ENCODE measurements at regions not wholly inside any gene's neighbourhood (a gene's known extent, or its start where the extent isn't known, plus 50 kb on each side); places are given as distances from the start of the nearest gene placed in this dataset.
"Not testable (repeated sequence)": the region's sequence is repeated elsewhere in the genome, so short reads cannot be mapped to it uniquely, and the experiment has no call there.

DNA sequence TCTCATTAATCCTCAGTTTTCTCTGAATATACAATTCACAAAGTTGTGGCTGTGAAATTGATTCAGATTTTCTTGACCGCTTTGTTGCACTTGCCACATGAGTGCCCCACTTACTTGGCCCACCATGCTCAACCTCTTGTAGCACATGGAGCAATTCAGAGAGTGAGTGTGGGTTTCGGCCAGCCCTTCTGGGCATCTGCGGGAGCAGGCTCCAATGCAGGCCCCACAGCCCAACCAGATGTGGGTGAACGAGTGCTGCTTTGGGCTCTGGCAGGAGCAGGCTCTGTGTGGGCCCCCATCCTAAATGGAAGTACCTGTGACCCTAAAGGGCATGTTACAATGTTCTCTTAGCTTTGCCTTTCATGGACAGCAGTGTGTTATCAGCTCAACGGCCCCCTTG is 2338.6 kb downstream of the LRRC4C start:
- no peak for DNase-seq

DNA sequence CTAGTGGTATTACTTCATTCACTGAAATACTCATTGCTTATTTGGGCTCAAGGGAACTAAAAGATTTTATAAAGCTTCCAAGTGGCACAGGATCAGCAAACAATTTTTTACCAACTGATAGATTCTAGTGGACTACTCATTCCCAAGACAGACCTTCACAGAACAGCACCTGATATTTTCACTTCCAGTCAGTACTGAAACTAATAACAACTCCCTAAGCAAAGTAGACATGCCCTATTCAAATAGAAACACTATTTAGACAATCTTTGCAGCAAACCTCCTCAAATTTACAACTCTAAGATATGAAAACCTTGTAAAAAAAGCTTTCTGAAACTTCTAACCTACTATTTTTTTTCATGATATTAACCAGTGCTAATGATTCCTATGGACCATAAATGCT is 2345.8 kb downstream of the LRRC4C start:
- no peak for DNase-seq

DNA sequence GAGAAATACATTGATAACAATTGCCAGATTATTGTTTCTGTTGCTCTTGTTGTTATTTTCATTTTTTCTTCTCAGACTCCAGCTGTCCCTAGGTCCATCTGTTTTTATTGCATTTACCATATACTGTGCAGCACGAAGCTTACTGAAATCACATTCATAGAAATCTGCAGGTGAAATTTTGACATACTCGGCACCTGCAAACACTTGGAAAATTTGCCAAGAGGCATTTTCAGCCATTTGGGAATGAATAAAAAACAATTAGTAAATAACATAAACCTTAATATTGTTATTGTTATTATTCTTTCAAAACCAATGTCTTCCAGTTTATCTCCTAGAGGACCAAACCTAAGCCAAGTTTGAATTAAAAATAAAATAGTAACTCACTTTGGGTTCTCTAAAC is 2357.2 kb downstream of the LRRC4C start:
- no peak for DNase-seq

DNA sequence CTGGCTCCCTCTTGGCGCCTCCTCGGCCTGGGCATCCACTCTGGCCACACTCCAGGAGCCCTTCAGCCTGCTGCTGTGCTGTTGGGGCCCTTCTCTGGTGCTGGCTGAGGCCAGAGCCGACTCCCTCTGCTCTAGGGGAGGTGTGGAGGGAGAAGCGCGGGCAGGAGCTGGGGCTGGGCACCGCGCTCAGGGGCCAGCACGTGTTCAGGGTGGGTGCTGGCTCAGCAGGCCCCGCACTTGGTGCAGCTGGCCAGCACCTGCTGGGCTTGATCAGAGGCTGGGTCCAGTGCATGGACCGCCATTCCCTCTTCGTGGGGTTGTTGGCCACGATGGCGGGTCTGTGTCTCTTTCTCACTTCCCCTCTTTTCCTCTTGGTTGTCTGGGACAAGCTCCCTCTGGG is 2381.0 kb downstream of the LRRC4C start:
- DNase-seq, result no peak

DNA sequence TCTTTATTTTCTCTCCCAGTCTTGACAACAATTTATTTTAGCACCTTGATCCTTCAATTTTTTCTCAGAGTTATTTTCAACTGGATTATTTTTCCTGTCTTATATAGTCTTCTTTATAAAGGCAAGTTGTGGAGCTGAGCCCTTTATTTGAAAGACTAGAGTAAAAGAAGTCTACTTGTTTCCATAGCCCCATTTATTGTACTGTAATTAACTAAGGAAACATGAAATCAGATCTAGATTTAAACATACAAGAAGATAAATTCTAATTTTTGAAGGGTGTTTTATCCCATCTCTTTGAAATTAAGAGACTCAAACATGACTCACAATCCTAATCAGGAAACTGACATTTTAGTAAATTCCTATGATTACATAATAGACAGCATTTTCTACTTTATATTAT is 2421.8 kb downstream of the LRRC4C start:
- DNase-seq, result no peak

DNA sequence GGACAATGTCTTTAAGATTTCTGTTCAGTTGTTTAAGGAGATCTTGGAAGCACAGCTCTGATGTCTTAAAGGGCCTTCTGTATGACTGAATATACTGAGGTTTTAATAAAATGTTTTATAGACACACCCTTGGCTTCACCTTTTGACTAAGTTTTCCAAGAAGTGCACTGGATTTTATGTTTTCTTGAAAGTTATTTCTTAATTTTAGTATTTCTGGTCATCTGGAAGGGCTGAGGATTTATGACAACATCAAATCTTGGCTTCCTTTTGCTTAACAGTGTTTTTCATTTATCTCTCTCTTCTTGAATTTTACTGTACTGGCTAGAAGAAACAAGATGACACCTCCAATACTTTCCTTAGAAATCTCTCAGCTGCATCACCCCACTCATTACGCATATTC is 2423.4 kb downstream of the LRRC4C start:
- no peak for DNase-seq

DNA sequence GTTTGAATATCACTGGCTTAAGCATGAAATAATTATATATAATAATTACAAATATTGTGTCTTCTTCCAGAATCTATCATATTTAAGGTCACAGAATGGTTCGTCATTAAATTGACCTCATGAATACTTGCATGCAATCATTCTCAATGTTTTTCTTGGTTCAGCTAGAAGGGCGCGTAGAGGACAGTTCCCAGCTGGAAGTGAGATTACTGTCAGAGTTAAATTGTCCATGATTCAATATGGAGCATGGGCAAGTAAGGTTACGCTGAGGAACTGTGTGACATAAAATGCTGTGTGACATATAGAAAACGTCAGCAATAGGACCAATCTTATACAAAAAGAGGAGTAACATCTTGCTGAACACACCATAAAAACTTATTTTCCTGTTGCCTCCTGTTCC is 2423.5 kb upstream of the RAG2 start:
- no peak for DNase-seq

DNA sequence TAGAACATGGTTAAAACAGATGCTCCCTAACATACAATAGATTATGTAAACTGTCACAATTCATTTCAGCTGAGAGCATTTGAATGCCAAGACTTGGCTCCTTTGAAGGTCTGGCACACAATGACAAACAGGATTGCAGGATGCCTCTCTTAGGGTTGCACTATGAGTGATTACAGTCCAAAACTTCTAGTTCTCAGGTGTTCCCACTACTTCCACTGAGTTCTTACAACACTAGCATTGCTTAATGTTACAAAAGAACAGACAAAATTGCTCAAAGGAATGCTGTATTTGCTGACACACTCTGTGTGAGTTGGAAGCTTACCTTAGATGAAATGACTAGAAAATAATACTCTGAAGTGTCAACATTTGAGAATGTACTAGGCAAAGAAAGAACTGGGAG is 2413.8 kb upstream of the RAG2 start:
- DNase-seq, result no peak

DNA sequence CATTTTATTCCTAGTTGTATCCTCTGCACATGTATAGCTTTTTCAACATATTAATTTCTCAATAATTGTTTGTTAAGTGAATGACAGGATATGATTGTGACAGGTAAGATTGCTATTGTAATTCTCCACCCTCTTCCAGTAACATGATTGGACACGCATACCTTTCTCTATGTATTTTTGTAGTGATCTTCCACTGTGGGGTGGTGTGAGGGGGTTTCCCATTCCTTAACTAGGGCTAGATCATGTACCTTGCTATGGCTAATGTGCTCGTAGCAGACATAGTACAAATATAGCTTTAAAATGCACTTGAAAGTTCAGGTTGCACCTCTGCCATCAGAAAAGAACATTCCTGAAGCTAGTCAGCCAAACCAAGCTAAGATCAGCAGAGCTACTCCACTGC is 2392.8 kb upstream of the RAG2 start:
- no peak for DNase-seq

DNA sequence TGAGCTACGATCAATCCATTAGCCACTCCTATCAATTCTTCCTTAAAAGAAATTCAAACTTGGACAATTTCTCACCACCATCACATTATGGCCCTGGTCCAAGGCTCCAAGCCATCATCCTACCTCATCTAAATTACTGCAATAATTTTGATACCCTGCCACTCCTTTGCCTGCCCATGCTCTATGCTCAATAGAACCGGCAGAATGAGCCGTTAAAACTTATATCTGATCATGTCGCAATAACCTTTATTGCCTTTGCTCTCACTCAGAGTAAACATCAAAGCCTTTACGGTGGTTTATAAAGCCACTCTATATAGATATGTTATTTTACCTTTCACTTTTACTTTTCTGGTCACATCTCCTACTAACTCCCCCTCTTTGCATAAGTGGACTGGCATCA is 2392.1 kb upstream of the RAG2 start:
- DNase-seq, result no peak

DNA sequence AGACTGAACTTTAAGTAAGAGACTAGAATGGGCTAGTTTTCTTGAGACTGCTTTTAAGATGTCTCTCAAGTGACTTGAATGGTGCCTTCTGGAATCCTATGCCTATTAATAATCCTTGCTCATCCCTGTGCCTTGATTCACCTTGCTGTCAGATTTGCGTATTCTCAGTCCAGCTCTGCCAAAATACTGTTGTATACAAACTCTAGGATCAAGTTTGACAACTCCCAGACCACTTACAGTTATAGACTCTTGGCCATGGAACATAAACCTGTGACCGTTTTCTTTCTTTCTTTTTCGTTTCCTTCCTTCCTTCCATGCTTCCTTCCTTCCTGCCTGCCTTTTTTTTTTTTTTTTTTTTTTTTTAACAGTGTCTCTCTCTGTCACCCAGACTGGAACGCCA is 2390.9 kb upstream of the RAG2 start:
- DNase-seq, result no peak

DNA sequence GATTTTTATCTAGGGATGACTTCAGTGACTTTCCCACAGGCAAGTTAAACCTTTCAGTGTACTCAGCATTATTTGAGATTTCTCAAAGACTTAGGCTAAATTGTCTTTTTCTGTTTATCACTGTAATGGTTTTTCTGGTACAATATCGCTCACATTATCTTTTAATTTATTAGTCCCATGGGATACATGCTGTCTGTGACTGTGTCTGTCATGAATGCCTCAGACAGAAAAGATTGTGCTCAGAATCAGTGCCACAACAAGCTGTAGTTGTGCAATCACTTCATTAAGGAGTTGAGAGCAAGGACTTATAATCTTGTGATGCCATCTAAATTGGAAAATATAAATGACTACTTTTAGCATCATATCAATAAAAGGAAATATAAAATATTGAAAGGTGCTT is 2374.2 kb upstream of the RAG2 start:
- no peak for DNase-seq

DNA sequence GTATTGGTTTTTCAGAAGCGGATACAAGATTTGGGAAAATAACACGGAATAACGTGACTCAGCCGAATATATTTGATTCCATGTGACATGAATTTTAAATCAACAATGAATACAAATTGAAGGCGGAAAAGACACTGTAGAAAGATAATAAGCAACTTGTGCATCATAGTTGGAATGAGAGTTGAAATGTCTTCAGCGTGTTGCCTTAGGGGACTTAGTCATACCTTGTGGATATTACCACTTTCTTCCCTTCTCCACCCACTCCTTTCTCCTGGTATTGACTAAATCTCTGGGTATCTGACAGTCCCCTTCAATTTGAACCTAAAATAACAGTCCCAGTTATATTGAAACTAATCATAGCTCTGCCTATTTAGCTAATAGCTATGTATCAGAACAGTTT is 2373.1 kb upstream of the RAG2 start:
- DNase-seq, result no peak

DNA sequence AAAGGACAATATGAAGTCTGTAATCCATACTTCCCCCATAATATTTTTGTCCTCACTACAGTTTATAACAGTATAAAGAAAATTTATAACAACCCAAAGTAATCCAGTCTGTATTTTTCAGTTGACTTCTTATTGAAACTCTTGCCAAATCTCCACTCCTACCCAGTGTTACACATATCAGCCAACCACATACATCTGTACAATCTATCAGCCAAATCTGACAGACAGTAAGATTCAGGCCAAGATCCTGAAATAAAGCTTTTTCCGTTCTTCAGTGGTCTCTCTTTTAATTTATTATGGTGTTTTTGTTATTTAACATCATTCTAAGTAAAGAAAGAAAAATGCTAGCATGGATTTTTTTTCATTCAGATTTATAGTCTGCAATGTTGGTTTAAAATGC is 2370.9 kb upstream of the RAG2 start:
- no peak for DNase-seq

DNA sequence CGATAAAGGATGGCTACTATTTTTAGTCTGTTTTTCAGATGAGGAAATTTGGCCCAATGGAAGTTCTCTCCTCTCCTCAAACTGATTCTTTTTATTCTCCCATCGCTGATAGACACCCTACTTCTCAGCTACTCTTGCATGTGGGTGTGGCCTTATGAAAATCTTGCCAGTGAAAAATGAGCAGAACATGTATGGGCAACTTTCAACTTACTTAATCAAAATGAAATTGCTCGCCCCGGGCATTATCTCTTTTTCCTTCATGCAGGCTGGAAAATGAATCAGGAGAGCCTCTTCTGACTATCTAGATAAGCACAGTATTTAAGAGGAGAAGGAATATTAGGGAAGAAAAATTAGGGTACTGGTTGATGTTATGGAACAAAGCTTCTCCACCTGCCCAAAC is 2354.7 kb upstream of the RAG2 start:
- no peak for DNase-seq

DNA sequence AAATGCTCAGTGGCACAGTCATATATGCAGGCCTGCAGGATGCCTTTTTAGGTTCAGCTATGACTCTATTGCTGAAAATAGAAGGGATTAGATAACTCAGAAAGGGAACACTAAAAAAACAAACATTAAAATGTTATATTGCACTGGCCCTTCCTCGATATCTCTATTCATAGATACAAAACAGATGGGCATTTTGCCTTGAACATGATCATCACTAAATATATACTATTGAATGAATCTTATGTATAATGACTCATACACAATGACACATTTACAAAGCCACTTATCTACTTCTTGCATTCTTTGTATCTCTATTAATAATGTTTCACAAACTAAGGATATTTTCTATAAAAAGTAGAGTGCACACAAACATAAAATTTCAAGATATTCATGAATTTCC is 2352.8 kb upstream of the RAG2 start:
- no peak for DNase-seq

DNA sequence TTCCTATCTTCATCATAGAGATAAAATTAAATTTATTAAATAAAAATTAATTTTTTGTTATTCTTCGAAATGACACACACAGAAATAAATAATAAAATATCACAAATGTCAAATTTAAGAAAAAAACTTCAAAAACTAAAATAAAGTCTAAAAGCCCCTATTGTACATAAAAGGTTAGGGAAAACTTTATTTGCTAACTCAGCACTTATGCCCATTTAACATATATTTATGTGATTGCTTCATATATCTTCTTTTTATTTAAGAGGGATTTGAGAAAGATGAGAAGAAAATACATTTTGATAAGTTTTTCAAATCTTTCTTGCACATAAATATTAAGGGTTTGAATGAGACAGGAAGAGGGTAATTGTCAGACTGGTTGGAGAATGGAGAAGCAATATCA is 2350.4 kb upstream of the RAG2 start:
- no peak for DNase-seq

DNA sequence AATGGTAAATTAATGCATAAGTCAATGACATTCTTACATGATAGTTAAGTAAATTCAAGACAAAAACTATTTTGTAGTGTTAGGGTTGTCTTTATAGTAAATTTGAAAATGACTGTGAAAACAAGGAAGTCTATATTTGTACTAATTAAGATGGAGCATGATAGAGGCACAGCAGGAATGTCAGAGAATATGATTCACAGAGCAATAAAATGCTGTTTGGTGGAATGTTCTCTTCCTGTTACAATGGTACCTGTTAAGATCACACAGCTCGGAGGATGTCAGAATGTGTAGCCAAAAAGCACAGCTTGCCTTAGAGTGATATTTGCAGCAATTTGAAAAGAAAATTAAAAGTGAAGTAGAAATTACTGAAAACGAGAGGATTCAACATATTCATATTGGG is 2339.7 kb upstream of the RAG2 start:
- DNase-seq, result no peak

DNA sequence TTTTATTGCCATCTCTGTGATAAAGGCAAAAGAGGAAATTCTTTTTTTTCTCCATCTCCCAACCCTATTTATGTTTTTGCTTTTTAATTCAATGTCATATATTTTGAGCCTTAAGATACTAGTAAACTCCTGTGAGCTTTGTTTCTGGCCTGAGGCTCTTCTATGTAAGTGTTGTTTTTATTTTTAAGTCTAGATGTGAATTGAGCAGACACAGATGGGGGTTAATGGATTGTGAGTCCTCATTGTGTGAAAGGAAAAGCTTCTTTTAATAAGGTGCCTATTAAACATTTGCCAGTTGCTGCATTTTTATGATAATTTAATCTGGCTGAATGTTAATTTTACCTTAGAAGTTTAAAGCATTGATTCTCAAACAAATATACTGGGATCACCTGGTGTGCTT is 2337.9 kb upstream of the RAG2 start:
- DNase-seq, result no peak

DNA sequence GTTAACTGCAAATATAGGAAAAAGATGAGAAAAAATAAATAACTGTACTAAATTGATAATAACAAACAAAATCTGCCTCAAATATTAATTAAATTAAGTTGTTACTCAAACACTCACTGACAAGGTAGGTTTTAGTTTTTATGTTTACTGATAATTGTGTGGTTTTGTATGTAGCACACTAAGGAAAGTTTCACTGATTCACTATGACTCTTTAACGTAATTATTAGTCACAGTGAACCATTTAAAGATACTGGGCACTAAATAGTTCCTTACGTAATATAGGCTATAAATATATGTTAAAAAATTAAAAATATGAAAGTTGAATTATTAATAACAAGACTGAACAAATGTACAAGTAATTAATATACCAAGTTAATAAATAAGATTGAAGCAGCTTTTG is 2330.0 kb upstream of the RAG2 start:
- DNase-seq, result no peak

DNA sequence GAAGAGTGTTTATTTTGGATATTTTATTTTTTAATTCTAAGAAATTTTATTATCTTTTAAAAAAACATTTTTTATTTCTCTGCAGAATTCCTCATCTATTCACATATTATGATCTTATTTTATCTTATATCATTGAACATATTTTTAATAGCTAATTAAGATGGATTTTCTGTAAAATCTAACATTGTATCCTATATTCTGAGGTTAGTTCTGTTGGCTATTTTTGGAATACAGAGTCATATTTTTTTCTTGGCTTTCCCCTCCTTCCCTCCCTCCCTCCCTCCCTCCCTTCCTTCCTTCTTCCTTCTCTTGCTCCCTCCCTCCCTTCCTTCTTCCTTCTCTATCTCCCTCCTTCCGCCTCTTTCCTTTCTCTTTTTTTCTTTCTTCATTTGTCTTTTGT is 2326.6 kb upstream of the RAG2 start:
- DNase-seq, result no peak

DNA sequence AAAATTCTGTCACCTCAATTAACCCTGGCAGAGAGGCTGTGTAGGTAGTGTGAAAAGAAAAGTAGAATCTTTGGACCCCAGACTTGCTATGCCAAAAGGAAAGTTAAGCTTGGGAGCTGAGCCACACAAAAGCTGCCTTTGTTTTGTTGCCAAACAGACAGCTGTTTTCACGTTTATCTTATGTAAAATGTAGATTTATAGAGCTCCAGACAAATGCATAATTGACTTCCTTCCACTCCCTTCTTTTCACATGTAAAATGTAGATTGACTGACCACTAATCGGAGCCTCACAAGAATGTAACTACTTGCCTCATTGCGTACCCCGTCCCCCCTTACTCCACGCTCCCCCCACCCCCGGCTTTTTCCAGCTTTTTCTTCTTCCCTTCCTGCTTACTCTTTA is 2302.2 kb upstream of the RAG2 start:
- DNase-seq, result no peak

DNA sequence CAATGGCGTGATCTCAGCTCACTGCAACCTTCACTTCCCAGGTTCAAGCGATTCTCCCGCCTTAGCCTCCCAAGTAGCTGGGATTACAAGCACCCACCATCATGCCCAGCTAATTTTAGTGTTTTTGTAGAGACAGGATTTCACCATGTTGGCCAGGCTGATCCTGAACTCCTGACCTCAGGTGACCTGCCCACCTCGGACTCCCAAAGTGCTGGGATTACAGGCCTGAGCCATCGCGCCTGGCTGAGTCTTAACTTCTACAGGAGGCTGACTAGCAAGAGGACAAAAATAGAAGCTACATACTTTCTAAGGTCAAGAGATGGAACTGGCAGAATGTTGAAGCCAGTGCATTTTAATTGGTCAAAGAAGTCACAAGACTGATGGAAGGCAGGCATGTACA is 2296.2 kb upstream of the RAG2 start:
- DNase-seq, result not testable (repeated sequence)

DNA sequence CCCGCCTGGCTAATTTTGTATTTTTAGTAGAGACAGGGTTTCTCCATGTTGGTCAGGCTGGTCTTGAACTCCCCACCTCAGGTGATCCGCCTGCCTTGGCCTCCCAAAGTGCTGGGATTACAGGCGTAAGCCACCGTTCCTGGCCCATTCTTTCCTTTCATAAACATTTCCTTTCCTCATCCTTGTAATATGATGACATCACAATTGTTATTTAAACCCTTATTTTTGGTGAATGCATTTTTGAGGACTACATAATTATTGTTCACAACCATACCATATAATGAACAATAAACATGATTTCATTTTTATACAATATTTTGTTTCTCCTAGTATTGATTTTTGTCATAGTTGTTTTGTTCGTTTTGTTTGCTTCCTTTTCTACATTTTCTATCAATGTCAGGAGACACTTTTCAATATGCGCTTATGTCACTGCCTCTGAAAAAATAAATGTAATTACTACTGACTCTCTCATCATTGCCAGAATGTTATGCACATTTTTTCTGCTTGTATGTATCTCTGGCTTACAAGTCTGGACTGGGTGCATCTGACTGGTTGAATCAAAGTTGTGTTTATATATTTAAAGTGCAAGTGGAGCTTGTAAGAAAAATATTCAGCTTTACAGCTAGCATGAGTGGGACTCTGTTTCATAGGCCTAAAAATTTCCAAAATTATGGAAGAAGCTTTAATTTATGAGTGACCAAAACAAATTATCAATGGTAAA is 2286.3 kb upstream of the RAG2 start:
- no peak for DNase-seq

DNA sequence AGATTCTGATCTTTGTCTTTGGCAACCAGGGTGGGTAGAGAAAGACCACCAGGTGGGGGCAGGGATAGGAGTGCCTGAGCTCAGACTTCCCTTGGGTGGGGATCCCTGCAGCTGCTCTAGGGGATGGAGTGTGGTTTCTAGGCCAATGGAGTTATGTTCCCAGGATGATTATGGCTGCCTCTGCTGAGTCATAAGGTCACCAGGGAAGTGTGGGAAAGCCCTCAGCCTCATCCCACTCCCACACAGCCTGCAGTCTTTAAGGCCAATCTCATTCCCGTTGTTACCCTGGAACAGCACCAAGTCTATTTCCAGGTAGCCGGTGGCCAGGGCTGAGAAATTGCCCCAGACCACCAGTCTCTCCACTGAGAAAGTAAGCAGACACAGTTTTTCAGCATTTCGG is 2269.3 kb upstream of the RAG2 start:
- DNase-seq, result no peak

DNA sequence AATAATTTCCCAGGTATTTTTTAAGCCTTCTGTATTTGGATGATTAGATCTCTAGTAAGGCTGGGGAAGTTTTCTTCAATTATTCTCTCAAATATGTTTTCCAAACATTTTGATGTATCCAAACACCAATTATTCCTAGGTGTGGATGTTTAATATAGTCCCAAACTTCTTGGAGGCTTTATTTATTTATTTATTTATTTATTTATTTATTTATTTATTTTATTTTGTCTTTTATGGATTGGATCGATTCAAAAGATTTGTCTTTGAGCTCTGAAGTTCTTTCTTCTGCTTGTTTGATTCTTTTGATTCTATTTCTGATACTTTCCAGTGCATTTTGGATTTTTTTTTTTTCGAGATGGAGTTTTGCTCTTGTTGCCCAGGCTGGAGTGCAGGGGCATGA is 2267.9 kb upstream of the RAG2 start:
- DNase-seq, result no peak
